Calu3 (cell line): ENCODE measurements at regions not wholly inside any gene's neighbourhood (a gene's known extent, or its start where the extent isn't known, plus 50 kb on each side); places are given as distances from the start of the nearest gene placed in this dataset.

Source experiments
- BruUV-seq: library from RNA; stranded (reverse); fragments of 400-500 nt; replicated peaks from 2 replicates; lab custom pipeline; 2021; lab: Mats Ljungman, UMichigan
- CTCF ChIA-PET: fragments of 300-600 bp; sonication (Branson Sonifier 250); formaldehyde crosslinking; loops from one replicate; lab custom pipeline; 2022; ENCODE audit warnings: antibody characterized with exemption; lab: Charles Lee
- DNase-seq: peaks from one replicate; pipeline ENCODE4 v3.0.0; 2022
- H3K27ac Mint-ChIP-seq: one replicate; pipeline ENCODE4 v1.8.0; 2022; ENCODE audit warnings: mixed read lengths; ENCODE audit not compliant: unreplicated experiment
- H3K27me3 Mint-ChIP-seq: one replicate; pipeline ENCODE4 v1.8.0; 2022; ENCODE audit warnings: mixed read lengths; ENCODE audit not compliant: unreplicated experiment
- H3K36me3 Mint-ChIP-seq: one replicate; pipeline ENCODE4 v1.8.0; 2022; ENCODE audit warnings: mild to moderate bottlenecking, moderate library complexity, mixed read lengths; ENCODE audit not compliant: insufficient read depth, unreplicated experiment
- H3K4me1 Mint-ChIP-seq: one replicate; pipeline ENCODE4 v1.8.0; 2022; ENCODE audit warnings: mild to moderate bottlenecking, low read depth, mixed read lengths; ENCODE audit not compliant: unreplicated experiment
- H3K4me3 Mint-ChIP-seq: one replicate; pipeline ENCODE4 v1.8.0; 2022; ENCODE audit warnings: mild to moderate bottlenecking, low read depth, moderate library complexity, mixed read lengths; ENCODE audit not compliant: unreplicated experiment
- H3K9me3 Mint-ChIP-seq: one replicate; pipeline ENCODE4 v1.8.0; 2022; ENCODE audit warnings: low read depth, mixed read lengths; ENCODE audit not compliant: unreplicated experiment
- intact Hi-C: fragments of 100-400 bp; cut with micrococcal nuclease; formaldehyde crosslinking; loops from one replicate; pipeline ENCODE4 v1.10.0; 2022; ENCODE audit not compliant: unreplicated experiment
- TF ChIP-seq, protein P1 (sequence below): fragments of 200-600 bp; IDR thresholded peaks from one replicate; pipeline ENCODE4 v1.8.0; 2022; ENCODE audit warnings: antibody characterized with exemption; ENCODE audit not compliant: unreplicated experiment

DNA sequence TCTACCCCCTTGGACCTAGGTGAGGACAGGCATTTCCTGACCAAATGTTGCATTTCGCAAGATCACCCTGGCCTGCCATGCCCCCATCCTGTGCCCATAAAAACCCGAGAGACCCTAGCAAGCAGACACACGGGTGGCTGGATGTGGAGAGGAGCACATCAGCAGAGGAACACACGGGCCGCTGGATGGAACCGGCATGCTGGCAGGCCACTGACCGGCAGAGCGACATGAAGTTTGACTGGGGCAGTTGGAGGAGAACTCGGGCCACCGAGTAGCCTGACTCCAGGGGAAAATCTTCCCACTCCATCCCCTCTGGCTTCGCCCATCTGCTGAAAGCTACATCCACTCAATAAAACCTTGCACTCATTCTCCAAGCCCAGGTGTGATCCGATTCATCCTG, 329.3 kb downstream of the FGF9 start:
- Mint-ChIP-seq H3K9me3 (no peaks in the 10 kb centered on the region), H3K36me3 (no peaks in the 10 kb centered on the region), H3K27ac (no peak overlapping the region), H3K4me3 (no peak overlapping the region), H3K4me1 (no peaks in the 10 kb centered on the region), H3K27me3 (peaks cover 12% of the 10 kb centered on the region)
- TF ChIP-seq, protein P1, sequence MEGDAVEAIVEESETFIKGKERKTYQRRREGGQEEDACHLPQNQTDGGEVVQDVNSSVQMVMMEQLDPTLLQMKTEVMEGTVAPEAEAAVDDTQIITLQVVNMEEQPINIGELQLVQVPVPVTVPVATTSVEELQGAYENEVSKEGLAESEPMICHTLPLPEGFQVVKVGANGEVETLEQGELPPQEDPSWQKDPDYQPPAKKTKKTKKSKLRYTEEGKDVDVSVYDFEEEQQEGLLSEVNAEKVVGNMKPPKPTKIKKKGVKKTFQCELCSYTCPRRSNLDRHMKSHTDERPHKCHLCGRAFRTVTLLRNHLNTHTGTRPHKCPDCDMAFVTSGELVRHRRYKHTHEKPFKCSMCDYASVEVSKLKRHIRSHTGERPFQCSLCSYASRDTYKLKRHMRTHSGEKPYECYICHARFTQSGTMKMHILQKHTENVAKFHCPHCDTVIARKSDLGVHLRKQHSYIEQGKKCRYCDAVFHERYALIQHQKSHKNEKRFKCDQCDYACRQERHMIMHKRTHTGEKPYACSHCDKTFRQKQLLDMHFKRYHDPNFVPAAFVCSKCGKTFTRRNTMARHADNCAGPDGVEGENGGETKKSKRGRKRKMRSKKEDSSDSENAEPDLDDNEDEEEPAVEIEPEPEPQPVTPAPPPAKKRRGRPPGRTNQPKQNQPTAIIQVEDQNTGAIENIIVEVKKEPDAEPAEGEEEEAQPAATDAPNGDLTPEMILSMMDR = no peak
- CTCF ChIA-PET = no interaction called here
- no TSS peak for BruUV-seq
- intact Hi-C loops = no loop called here
- no peak for DNase-seq

- Mint-ChIP-seq H3K4me1 (no peaks in the 10 kb centered on the region), H3K36me3 (no peaks in the 10 kb centered on the region), H3K9me3 (no peaks in the 10 kb centered on the region), H3K4me3 (no peak overlapping the region), H3K27ac (no peak overlapping the region), H3K27me3 (peaks cover 12% of the 10 kb centered on the region)
- intact Hi-C loops = no loop called here
- DNase-seq = no peak
- CTCF ChIA-PET = no interaction called here
- BruUV-seq = no TSS peak
- TF ChIP-seq, protein P1 = no peak
Measured at GRCh38 chr13:22001336-22001735, 330.5 kb downstream of the FGF9 start.

GRCh38 chr13:22002893-22003292, 332.0 kb downstream of the FGF9 start:
- DNase-seq = no peak
- no peak overlapping the region for H3K27ac Mint-ChIP-seq
- TF ChIP-seq, protein P1 = no peak
- H3K9me3 Mint-ChIP-seq = peaks cover 3% of the 10 kb centered on the region
- CTCF ChIA-PET = no interaction called here
- H3K27me3 Mint-ChIP-seq = peaks cover 4% of the 10 kb centered on the region
- H3K36me3 Mint-ChIP-seq = no peaks in the 10 kb centered on the region
- intact Hi-C loops = no loop called here
- H3K4me1 Mint-ChIP-seq = no peaks in the 10 kb centered on the region
- BruUV-seq = no TSS peak
- no peak overlapping the region for H3K4me3 Mint-ChIP-seq

GRCh38 chr13:22009500-22009899, 338.6 kb downstream of the FGF9 start:
- no peak overlapping the region for H3K27ac Mint-ChIP-seq
- no peaks in the 10 kb centered on the region for H3K36me3 Mint-ChIP-seq
- CTCF ChIA-PET = no interaction called here
- no TSS peak for BruUV-seq
- intact Hi-C loops = no loop called here
- peaks cover 5% of the 10 kb centered on the region for H3K9me3 Mint-ChIP-seq
- H3K4me1 Mint-ChIP-seq = no peaks in the 10 kb centered on the region
- TF ChIP-seq, protein P1 = no peak
- H3K4me3 Mint-ChIP-seq = no peak overlapping the region
- H3K27me3 Mint-ChIP-seq = no peaks in the 10 kb centered on the region
- DNase-seq = no peak
